Esophagus muscularis mucosa (tissue), 4 donors: ENCODE measurements at regions not wholly inside any gene's neighbourhood (a gene's known extent, or its start where the extent isn't known, plus 50 kb on each side); places are given as distances from the start of the nearest gene placed in this dataset.

Source experiments
- DNase-seq: peaks from one replicate; pipeline ENCODE4 v3.0.0-alpha.2; 2017; ENCODE audit errors: extremely low spot score
- H3K27ac ChIP-seq, 4 donors: fragments of 200-600 bp; sonication (generic); replicated peaks in 1 of 4; 1 replicate in 3 of 4; 2 replicates in 1 of 4; pipeline ENCODE4 v1.5.1; 2016 to 2019; ENCODE audit warnings: mild to moderate bottlenecking in 1 of 4
- H3K27me3 ChIP-seq, 4 donors: fragments of 200-600 bp; sonication (generic); one replicate each; pipeline versions ENCODE4 v1.5.1 to v1.6.0; 2016 to 2019
- H3K36me3 ChIP-seq, 4 donors: fragments of 200-600 bp; sonication (generic); one replicate each; pipeline ENCODE4 v1.5.1; 2016 to 2019
- H3K4me1 ChIP-seq, 4 donors: fragments of 200-600 bp; sonication (generic); one replicate each; pipeline ENCODE4 v1.5.1; 2016 to 2019
- H3K4me3 ChIP-seq, 4 donors: fragments of 200-600 bp; sonication (generic); 1 replicate in 2 of 4; 2 replicates in 2 of 4; pipeline ENCODE4 v1.5.1; 2016 to 2019; ENCODE audit warnings: mild to moderate bottlenecking in 4 of 4, moderate library complexity in 1 of 4
- H3K9me3 ChIP-seq, 4 donors: fragments of 200-600 bp; sonication (generic); 1 replicate in 3 of 4; 2 replicates in 1 of 4; pipeline ENCODE4 v1.5.1; 2016 to 2019
- EP300 ChIP-seq: sonication (generic); formaldehyde crosslinking; IDR thresholded peaks from one replicate; pipeline ENCODE4 v1.6.1; 2017; ENCODE audit warnings: antibody characterized with exemption
- POLR2A ChIP-seq: fragments of 450-650 bp; IDR thresholded peaks from one replicate; pipeline ENCODE4 v1.6.1; 2017; ENCODE audit warnings: antibody characterized with exemption, moderate library complexity, mild to moderate bottlenecking, low read depth
- POLR2AphosphoS5 ChIP-seq, 2 donors: sonication (generic); formaldehyde crosslinking; IDR thresholded peaks; one replicate each; pipeline ENCODE4 v1.6.1; 2017; ENCODE audit warnings: antibody characterized with exemption in 2 of 2
- WGBS: methylation state at CpG from one replicate; pipeline ENCODE4 v1.1.5; 2018; 5-methylcytosine and 5-hydroxymethylcytosine counted together
- intact Hi-C: fragments of 100-400 bp; cut with DNase I; formaldehyde crosslinking; loops from one replicate; pipeline ENCODE4 v1.15.1; 2023
- TF ChIP-seq, protein P1 (sequence below), 3 experiments: fragments of 200-600 bp in 2 of 3; fragments of 450-650 bp in 1 of 3; sonication (generic) in 2 of 3; IDR thresholded peaks; one replicate each; pipeline ENCODE4 v1.5.1; 2017 to 2019; ENCODE audit warnings: antibody characterized with exemption in 3 of 3, mild to moderate bottlenecking in 2 of 3, moderate library complexity in 1 of 3

DNA sequence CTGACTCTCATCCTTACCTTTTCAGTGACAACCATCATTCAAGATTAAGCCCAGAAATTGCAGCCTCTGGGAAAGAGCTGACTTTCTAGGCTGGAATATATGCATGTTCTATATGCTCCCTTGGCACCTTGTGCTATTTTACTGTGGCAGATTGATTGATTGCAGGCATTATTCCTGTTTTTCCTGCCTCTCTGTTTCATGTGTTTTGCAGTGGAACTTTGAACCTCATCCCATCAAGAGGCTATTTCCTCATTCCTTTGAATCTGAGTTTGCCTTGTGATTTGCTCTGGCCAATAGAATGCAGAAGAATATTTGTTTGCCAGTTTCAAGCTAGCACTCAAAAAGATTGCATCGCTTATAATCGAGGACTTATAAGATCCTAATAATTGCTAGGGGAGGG is 174.8 kb upstream of the DCN start:
- intact Hi-C loops: loop anchor here (5.0 to 10.0 kb wide), 2 partner anchors 173 to 380 kb away; partner anchors contain the start of gene DCN
- DNase-seq: no peak
- Histone ChIP-seq H3K4me3 (no peak overlapping the region), H3K27ac (no peak overlapping the region), H3K27me3 (no peaks in the 10 kb centered on the region), H3K9me3 (no peaks in the 10 kb centered on the region), H3K4me1 (no peaks in the 10 kb centered on the region), H3K36me3 (no peaks in the 10 kb centered on the region)
- 89% methylated on average over 2 of the region's 2 CpGs for WGBS
- TF ChIP-seq EP300: no peak
- no peak for TF ChIP-seq POLR2AphosphoS5 (IDR thresholded peaks at IDR 0.05)
- TF ChIP-seq POLR2A: no peak
- TF ChIP-seq, protein P1, sequence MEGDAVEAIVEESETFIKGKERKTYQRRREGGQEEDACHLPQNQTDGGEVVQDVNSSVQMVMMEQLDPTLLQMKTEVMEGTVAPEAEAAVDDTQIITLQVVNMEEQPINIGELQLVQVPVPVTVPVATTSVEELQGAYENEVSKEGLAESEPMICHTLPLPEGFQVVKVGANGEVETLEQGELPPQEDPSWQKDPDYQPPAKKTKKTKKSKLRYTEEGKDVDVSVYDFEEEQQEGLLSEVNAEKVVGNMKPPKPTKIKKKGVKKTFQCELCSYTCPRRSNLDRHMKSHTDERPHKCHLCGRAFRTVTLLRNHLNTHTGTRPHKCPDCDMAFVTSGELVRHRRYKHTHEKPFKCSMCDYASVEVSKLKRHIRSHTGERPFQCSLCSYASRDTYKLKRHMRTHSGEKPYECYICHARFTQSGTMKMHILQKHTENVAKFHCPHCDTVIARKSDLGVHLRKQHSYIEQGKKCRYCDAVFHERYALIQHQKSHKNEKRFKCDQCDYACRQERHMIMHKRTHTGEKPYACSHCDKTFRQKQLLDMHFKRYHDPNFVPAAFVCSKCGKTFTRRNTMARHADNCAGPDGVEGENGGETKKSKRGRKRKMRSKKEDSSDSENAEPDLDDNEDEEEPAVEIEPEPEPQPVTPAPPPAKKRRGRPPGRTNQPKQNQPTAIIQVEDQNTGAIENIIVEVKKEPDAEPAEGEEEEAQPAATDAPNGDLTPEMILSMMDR (IDR thresholded peaks at IDR 0.05): no peak

DNA sequence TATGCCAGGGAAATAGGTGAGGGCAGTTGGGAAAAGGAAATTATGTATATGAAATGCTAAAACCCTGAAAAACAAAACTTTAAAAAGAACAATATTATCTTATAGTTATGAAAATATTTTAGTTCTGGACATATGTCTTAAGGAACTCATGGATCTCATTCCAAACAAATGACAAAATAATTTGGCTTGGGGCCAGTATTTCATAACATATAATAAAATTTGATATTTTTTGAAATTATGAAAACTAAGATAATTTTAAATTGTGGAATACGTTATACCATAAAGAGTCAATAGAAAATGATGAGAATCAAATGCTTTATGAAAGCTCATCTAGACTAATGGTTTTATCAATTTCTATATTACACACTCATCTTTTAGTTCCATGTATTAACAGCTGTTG is 173.8 kb upstream of the DCN start:
- intact Hi-C loops: loop anchor here (5.0 to 10.0 kb wide), 2 partner anchors 172 to 379 kb away; partner anchors contain the start of gene DCN

DNA sequence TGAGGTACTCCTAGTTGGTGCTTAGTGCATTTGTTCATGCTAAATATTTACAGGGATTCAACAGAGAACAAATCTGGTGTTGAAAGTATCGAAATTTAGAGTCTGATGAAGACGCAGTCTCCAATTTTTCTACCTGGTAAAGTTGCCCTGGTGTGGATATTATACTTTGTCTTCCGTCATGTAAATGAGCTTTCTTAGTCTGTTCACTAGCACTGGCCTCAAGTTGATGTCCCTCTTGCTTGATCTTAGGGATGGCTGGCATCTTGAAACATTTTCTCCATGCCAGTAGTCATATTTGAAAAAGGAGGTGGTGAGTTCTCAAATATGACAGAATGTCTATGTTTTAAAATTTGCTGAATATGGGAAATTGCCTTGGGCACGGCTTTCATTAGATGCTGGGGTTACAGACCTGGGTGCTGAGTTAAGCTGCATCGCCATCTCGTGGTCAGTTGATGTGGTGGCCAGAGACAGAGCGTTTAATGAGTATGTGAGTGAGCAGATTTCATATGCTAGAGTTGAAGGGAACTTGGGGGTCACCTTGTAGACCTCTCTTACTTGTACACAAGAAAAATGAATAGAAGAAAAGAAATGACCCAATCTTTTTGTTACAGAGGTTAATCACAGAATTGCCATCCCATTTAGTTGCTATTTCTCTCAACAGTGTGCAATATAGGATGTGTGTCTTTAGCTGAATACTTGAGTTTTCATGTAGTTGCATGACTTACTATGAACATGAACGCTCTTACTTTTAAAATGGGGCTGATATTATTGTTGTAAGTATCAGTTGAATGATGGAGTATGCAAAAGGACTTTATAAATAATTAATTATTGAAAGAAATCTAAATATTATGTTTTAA is 172.8 kb upstream of the DCN start:
- no peak for TF ChIP-seq EP300
- TF ChIP-seq, protein P1 (IDR thresholded peaks at IDR 0.05): peak; percentile 80 to 84 (median 81)
- no peak for TF ChIP-seq POLR2AphosphoS5 (IDR thresholded peaks at IDR 0.05)
- no peak for DNase-seq
- no peak overlapping the region for H3K27ac ChIP-seq

More for the DNA sequence above, 173.8 kb upstream of the DCN start:
- TF ChIP-seq EP300: no peak
- no peak for TF ChIP-seq POLR2AphosphoS5 (IDR thresholded peaks at IDR 0.05)
- TF ChIP-seq, protein P1 (IDR thresholded peaks at IDR 0.05): no peak
- TF ChIP-seq POLR2A: no peak
- no peak overlapping the region for H3K4me3 ChIP-seq
- H3K9me3 ChIP-seq: no peaks in the 10 kb centered on the region
- DNase-seq: no peak
- H3K27ac ChIP-seq: no peak overlapping the region
- no peaks in the 10 kb centered on the region for H3K36me3 ChIP-seq
- no peaks in the 10 kb centered on the region for H3K4me1 ChIP-seq
- WGBS: 90% methylated on average over 1 of the region's 1 CpG
- H3K27me3 ChIP-seq: no peaks in the 10 kb centered on the region

DNA sequence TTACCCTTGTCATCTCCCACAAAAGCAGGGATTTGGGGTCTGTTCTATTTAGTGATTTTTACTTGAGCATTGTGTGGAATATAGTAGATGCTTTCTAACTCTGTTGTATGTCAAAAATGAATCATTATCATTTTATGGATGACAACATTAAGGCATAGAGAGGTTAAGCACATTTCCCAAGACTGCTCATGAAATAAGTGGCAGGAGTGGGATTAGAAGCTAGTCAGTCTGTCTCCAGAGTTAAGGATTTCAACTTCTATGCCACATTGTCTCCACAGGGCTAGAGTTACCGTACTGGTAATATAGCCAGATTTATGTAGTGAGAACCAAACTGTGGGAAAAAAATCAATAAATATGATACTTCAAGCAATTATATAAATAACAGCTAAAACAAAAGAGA is 170.6 kb upstream of the DCN start:
- intact Hi-C loops: loop anchor here (10.0 kb wide), 1 partner anchor 168 kb away; the partner anchor contains the start of gene DCN
- TF ChIP-seq POLR2AphosphoS5 (IDR thresholded peaks at IDR 0.05) (no peak), EP300 (no peak), POLR2A (no peak)
- TF ChIP-seq, protein P1 (IDR thresholded peaks at IDR 0.05): no peak
- no peaks in the 10 kb centered on the region for H3K27me3 ChIP-seq
- H3K36me3 ChIP-seq: no peaks in the 10 kb centered on the region
- no peak overlapping the region for H3K4me3 ChIP-seq
- no peak overlapping the region for H3K27ac ChIP-seq
- WGBS: 96% methylated on average over 1 of the region's 1 CpG
- H3K4me1 ChIP-seq: peaks cover 0 to 10% (median 6%) of the 10 kb centered on the region in 4 donors
- no peaks in the 10 kb centered on the region for H3K9me3 ChIP-seq
- DNase-seq: no peak

More for the DNA sequence above, 172.8 kb upstream of the DCN start:
- Histone ChIP-seq H3K27me3 (no peaks in the 10 kb centered on the region), H3K4me1 (no peaks in the 10 kb centered on the region), H3K36me3 (no peaks in the 10 kb centered on the region), H3K9me3 (no peaks in the 10 kb centered on the region), H3K4me3 (no peak overlapping the region)
- WGBS: 31% methylated on average over 8 of the region's 8 CpGs
- intact Hi-C loops: loop anchor here (5.0 to 10.0 kb wide), 2 partner anchors 171 to 378 kb away; partner anchors contain the start of gene DCN
